DMS153 (cell line): ENCODE measurements at regions not wholly inside any gene's neighbourhood (a gene's known extent, or its start where the extent isn't known, plus 50 kb on each side); places are given as distances from the start of the nearest gene placed in this dataset.
"Not testable (repeated sequence)": the region's sequence is repeated elsewhere in the genome, so short reads cannot be mapped to it uniquely, and the experiment has no call there.

Source experiments
- DNase-seq: peaks from one replicate; lab custom pipeline; 2025; lab: John Stamatoyannopoulos, UW

GRCh38 chr3:67154429-67154828 is 156.3 kb downstream of the KBTBD8 start:
- DNase-seq: no peak

GRCh38 chr3:67167481-67167880 is 169.4 kb downstream of the KBTBD8 start:
- DNase-seq: no peak

GRCh38 chr3:67171841-67172240 is 173.7 kb downstream of the KBTBD8 start:
- no peak for DNase-seq

GRCh38 chr3:67173130-67173529 is 175.0 kb downstream of the KBTBD8 start:
- DNase-seq: not testable (repeated sequence)

GRCh38 chr3:67176396-67176795 is 178.3 kb downstream of the KBTBD8 start:
- DNase-seq: no peak

- DNase-seq: no peak
These were observed 194.4 kb downstream of the KBTBD8 start for GRCh38 chr3:67192466-67192865.

GRCh38 chr3:67196677-67197076 is 198.6 kb downstream of the KBTBD8 start:
- DNase-seq: no peak

GRCh38 chr3:67198374-67198773 is 200.3 kb downstream of the KBTBD8 start:
- no peak for DNase-seq

GRCh38 chr3:67200618-67201017 is 202.5 kb downstream of the KBTBD8 start:
- no peak for DNase-seq

GRCh38 chr3:67201026-67201425 is 202.9 kb downstream of the KBTBD8 start:
- no peak for DNase-seq

- no peak for DNase-seq
These were observed 203.9 kb downstream of the KBTBD8 start for GRCh38 chr3:67202053-67202452.

GRCh38 chr3:67204951-67205350 is 206.8 kb downstream of the KBTBD8 start:
- DNase-seq: no peak

- no peak for DNase-seq
These were observed 217.6 kb downstream of the KBTBD8 start for GRCh38 chr3:67215690-67216089.

GRCh38 chr3:67227030-67227429 is 228.9 kb downstream of the KBTBD8 start:
- no peak for DNase-seq

GRCh38 chr3:67228136-67228535 is 230.0 kb downstream of the KBTBD8 start:
- no peak for DNase-seq

GRCh38 chr3:67232642-67233041 is 234.5 kb downstream of the KBTBD8 start:
- DNase-seq: no peak

GRCh38 chr3:67239353-67239752 is 241.2 kb downstream of the KBTBD8 start:
- no peak for DNase-seq

GRCh38 chr3:67241084-67241483 is 243.0 kb downstream of the KBTBD8 start:
- DNase-seq: no peak

- DNase-seq: no peak
These were observed 246.0 kb downstream of the KBTBD8 start for GRCh38 chr3:67244130-67244529.

- no peak for DNase-seq
These were observed 247.4 kb downstream of the KBTBD8 start for GRCh38 chr3:67245545-67245944.

GRCh38 chr3:67248726-67249125 is 250.6 kb downstream of the KBTBD8 start:
- no peak for DNase-seq

- DNase-seq: not testable (repeated sequence)
These were observed 254.8 kb downstream of the KBTBD8 start for GRCh38 chr3:67252906-67253305.

GRCh38 chr3:67278015-67278618 is 280.0 kb downstream of the KBTBD8 start:
- no peak for DNase-seq

- no peak for DNase-seq
These were observed 288.5 kb downstream of the KBTBD8 start for GRCh38 chr3:67286586-67286985.
